Loucy (cell line): ENCODE measurements at regions not wholly inside any gene's neighbourhood (a gene's known extent, or its start where the extent isn't known, plus 50 kb on each side); places are given as distances from the start of the nearest gene placed in this dataset.

Source experiments
- H2AFZ ChIP-seq: fragments of 200-600 bp; sonication (generic); 2 replicates; pipeline ENCODE4 v1.6.0; 2016; ENCODE audit warnings: antibody characterized with exemption, mild to moderate bottlenecking, low read length, moderate library complexity
- H3F3A ChIP-seq: fragments of 200-600 bp; 2 replicates; pipeline ENCODE4 v1.6.0; 2016; ENCODE audit warnings: antibody characterized with exemption, low read depth, mild to moderate bottlenecking
- H3K27me3 ChIP-seq: fragments of 200-600 bp; sonication (generic); 2 replicates; pipeline ENCODE4 v1.6.1; 2014; ENCODE audit warnings: low read length, mild to moderate bottlenecking; ENCODE audit not compliant: insufficient read depth, poor library complexity, severe bottlenecking
- H3K36me3 ChIP-seq: fragments of 200-600 bp; sonication (generic); 2 replicates; pipeline ENCODE4 v1.6.1; 2016; ENCODE audit warnings: low read length; ENCODE audit not compliant: insufficient read depth
- H3K4me1 ChIP-seq: fragments of 200-600 bp; sonication (generic); 2 replicates; pipeline ENCODE4 v1.5.1; 2014; ENCODE audit warnings: low read length, mild to moderate bottlenecking; ENCODE audit not compliant: insufficient read depth, poor library complexity, severe bottlenecking
- H3K4me2 ChIP-seq: fragments of 200-600 bp; sonication (generic); 2 replicates; pipeline ENCODE4 v1.6.0; 2014; ENCODE audit warnings: antibody characterized with exemption, low read length, low read depth, mild to moderate bottlenecking; ENCODE audit not compliant: poor library complexity, severe bottlenecking
- H3K4me3 ChIP-seq: fragments of 200-600 bp; sonication (generic); 2 replicates; pipeline ENCODE4 v1.5.1; 2014; ENCODE audit warnings: low read length, mild to moderate bottlenecking, mixed read lengths; ENCODE audit not compliant: poor library complexity, severe bottlenecking
- H3K79me2 ChIP-seq: fragments of 200-600 bp; sonication (generic); 2 replicates; pipeline ENCODE4 v1.6.1; 2014; ENCODE audit warnings: low read length; ENCODE audit not compliant: insufficient read depth
- H3K9ac ChIP-seq: fragments of 200-600 bp; sonication (generic); 2 replicates; pipeline ENCODE4 v1.6.0; 2014; ENCODE audit warnings: mild to moderate bottlenecking, low read depth, low read length, moderate library complexity; ENCODE audit not compliant: poor library complexity, severe bottlenecking
- H3K9me2 ChIP-seq: fragments of 200-600 bp; sonication (generic); replicated peaks from 2 replicates; pipeline ENCODE4 v1.6.1; 2016; ENCODE audit warnings: low read depth, low read length, mixed read lengths
- H3K9me3 ChIP-seq: fragments of 200-600 bp; sonication (generic); 2 replicates; pipeline ENCODE4 v1.6.1; 2014; ENCODE audit warnings: mild to moderate bottlenecking, antibody characterized with exemption, low read length, low read depth; ENCODE audit not compliant: insufficient read depth
- H4K20me1 ChIP-seq: fragments of 200-600 bp; sonication (generic); 2 replicates; pipeline ENCODE4 v1.6.0; 2014; ENCODE audit warnings: antibody characterized with exemption, low read length, mild to moderate bottlenecking; ENCODE audit not compliant: insufficient read depth, poor library complexity, severe bottlenecking
- CTCF ChIP-seq: fragments of 200-600 bp; sonication (generic); conservative IDR thresholded peaks from 2 replicates; pipeline ENCODE4 v1.5.1; 2014; ENCODE audit warnings: mild to moderate bottlenecking, antibody characterized with exemption, low read length
- EZH2phosphoT487 ChIP-seq: fragments of 200-600 bp; IDR thresholded peaks from 2 replicates; pipeline ENCODE4 v1.6.1; 2018; ENCODE audit warnings: antibody characterized with exemption, mild to moderate bottlenecking, moderate library complexity, borderline replicate concordance

DNA sequence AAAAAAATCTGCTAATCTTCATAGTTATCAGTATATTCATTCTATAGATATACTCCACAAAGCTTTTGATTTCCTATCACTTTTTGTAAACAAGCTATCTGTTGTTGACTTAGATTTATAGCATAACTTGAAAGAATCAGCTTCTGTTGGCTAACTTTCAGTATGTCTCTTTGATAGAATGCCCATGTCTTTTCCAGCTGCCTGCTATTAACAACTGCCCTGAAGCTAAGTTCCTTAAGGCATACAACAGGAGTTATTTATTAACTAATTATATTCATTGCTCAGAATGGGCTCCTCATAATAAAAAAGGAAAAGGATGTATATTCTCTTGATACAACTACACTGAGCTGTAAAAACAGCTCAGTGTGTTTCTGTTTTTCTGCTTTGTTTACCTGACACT lies 293.9 kb downstream of the TUSC7 start:
- Histone ChIP-seq H3K9me3 (no peaks in the 10 kb centered on the region), H2AFZ (no peak overlapping the region), H3K9me2 (no peaks in the 10 kb centered on the region), H3K27me3 (no peaks in the 10 kb centered on the region), H3K4me2 (no peak overlapping the region), H3K4me1 (no peaks in the 10 kb centered on the region), H3K79me2 (no peaks in the 10 kb centered on the region), H4K20me1 (no peaks in the 10 kb centered on the region), H3K4me3 (no peak overlapping the region), H3K9ac (no peak overlapping the region), H3F3A (no peaks in the 10 kb centered on the region), H3K36me3 (no peaks in the 10 kb centered on the region)
- no peak for TF ChIP-seq CTCF
- no peak for TF ChIP-seq EZH2phosphoT487

DNA sequence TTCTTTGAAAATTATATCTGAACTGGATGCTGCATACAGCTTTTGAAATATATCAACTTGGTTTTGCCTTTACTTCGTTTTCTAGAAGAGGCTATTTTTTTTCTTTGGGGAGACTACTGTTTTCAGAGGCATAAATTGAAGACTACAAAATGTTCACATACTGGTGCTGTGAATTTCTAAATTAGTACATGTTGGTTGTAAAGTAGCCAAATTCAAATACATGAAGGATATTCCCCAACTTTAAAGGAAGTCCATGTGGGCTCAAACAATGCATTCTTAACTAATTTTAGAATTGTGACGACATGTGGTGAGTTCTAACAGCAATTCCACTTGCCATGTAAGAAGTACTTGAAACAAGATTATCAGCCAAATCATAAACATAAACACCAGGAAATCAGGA lies 295.7 kb downstream of the TUSC7 start:
- Histone ChIP-seq H3K4me1 (no peaks in the 10 kb centered on the region), H3K9me2 (no peaks in the 10 kb centered on the region), H3F3A (no peaks in the 10 kb centered on the region), H3K36me3 (no peaks in the 10 kb centered on the region), H2AFZ (no peak overlapping the region), H3K4me3 (no peak overlapping the region), H3K9me3 (no peaks in the 10 kb centered on the region), H3K27me3 (no peaks in the 10 kb centered on the region), H3K79me2 (no peaks in the 10 kb centered on the region), H3K4me2 (no peak overlapping the region), H4K20me1 (no peaks in the 10 kb centered on the region), H3K9ac (no peak overlapping the region)
- TF ChIP-seq CTCF (no peak), EZH2phosphoT487 (no peak)

GRCh38 chr3:117005911-117006522 lies 296.4 kb downstream of the TUSC7 start:
- TF ChIP-seq CTCF (no peak), EZH2phosphoT487 (no peak)
- no peaks in the 10 kb centered on the region for H3K9me3 ChIP-seq
- no peaks in the 10 kb centered on the region for H3K9me2 ChIP-seq
- no peak overlapping the region for H3K9ac ChIP-seq
- no peaks in the 10 kb centered on the region for H3F3A ChIP-seq
- no peak overlapping the region for H3K4me2 ChIP-seq
- H2AFZ ChIP-seq: no peak overlapping the region
- H3K79me2 ChIP-seq: no peaks in the 10 kb centered on the region
- H3K4me1 ChIP-seq: no peaks in the 10 kb centered on the region
- H3K27me3 ChIP-seq: no peaks in the 10 kb centered on the region
- H3K36me3 ChIP-seq: no peaks in the 10 kb centered on the region
- H3K4me3 ChIP-seq: no peak overlapping the region
- no peaks in the 10 kb centered on the region for H4K20me1 ChIP-seq
